IMR-90 (cell line): ENCODE measurements at regions not wholly inside any gene's neighbourhood (a gene's known extent, or its start where the extent isn't known, plus 50 kb on each side); places are given as distances from the start of the nearest gene placed in this dataset.

ENCODE experiments used
- CEBPB ChIP-seq: IDR thresholded peaks from 2 replicates; pipeline ENCODE4 v1.6.1; 2012; ENCODE audit warnings: low read depth, low read length, improper control_type of control experiment
- CTCF ChIP-seq: conservative IDR thresholded peaks from 2 replicates; pipeline ENCODE4 v1.5.1; 2012; ENCODE audit warnings: mild to moderate bottlenecking, low read depth, low read length, improper control_type of control experiment
- ELK1 ChIP-seq: fragments of 150-350 bp; IDR thresholded peaks from 2 replicates; pipeline ENCODE4 v1.6.1; 2016; ENCODE audit warnings: low read depth, mild to moderate bottlenecking, low read length, moderate library complexity, borderline replicate concordance
- FOS ChIP-seq: fragments of 150-350 bp; IDR thresholded peaks from 2 replicates; pipeline ENCODE4 v1.6.1; 2016; ENCODE audit warnings: low read depth, low read length
- MAFK ChIP-seq: IDR thresholded peaks from 2 replicates; pipeline ENCODE4 v1.6.1; 2012; ENCODE audit warnings: low read depth, low read length, improper control_type of control experiment
- MAZ ChIP-seq: IDR thresholded peaks from 2 replicates; pipeline ENCODE4 v1.6.1; 2012; ENCODE audit warnings: low read depth, mild to moderate bottlenecking, low read length, improper control_type of control experiment, moderate library complexity, borderline replicate concordance
- MXI1 ChIP-seq: IDR thresholded peaks from 2 replicates; pipeline ENCODE4 v1.6.1; 2012; ENCODE audit warnings: low read depth, mild to moderate bottlenecking, low read length, moderate library complexity, borderline replicate concordance
- POLR2A ChIP-seq: IDR thresholded peaks from 2 replicates; pipeline ENCODE4 v1.6.1; 2012; ENCODE audit warnings: mild to moderate bottlenecking, low read depth, low read length
- RAD21 ChIP-seq: IDR thresholded peaks from 2 replicates; pipeline ENCODE4 v1.6.1; 2012; ENCODE audit warnings: low read length, improper control_type of control experiment
- RCOR1 ChIP-seq: IDR thresholded peaks from 2 replicates; pipeline ENCODE4 v1.6.1; 2012; ENCODE audit warnings: mild to moderate bottlenecking, low read length, improper control_type of control experiment; ENCODE audit not compliant: insufficient replicate concordance
- RFX5 ChIP-seq: IDR thresholded peaks from 2 replicates; pipeline ENCODE4 v1.8.0; 2012; ENCODE audit warnings: low read depth, mild to moderate bottlenecking, low read length, moderate library complexity
- SMC3 ChIP-seq: fragments of 150-350 bp; IDR thresholded peaks from 2 replicates; pipeline ENCODE4 v1.6.1; 2016; ENCODE audit warnings: low read depth, mild to moderate bottlenecking, antibody characterized with exemption, low read length, moderate library complexity

- TF ChIP-seq CTCF (no peak), RAD21 (no peak), RFX5 (no peak), ELK1 (no peak), MAZ (no peak), POLR2A (no peak), SMC3 (no peak), FOS (no peak), MXI1 (no peak), CEBPB (no peak), MAFK (no peak), RCOR1 (no peak)
These were observed 417.8 kb upstream of the GBE1 start for GRCh38 chr3:82179291-82179690.
